SK-N-SH treated with all-trans-retinoic acid at 6 μM for 48 hours (cell line): ENCODE measurements at regions not wholly inside any gene's neighbourhood (a gene's known extent, or its start where the extent isn't known, plus 50 kb on each side); places are given as distances from the start of the nearest gene placed in this dataset.
"Not testable (repeated sequence)": the region's sequence is repeated elsewhere in the genome, so short reads cannot be mapped to it uniquely, and the experiment has no call there.

Experiments used
- ESRRG ChIP-seq: fragments of 250-450 bp; sonication (Bioruptor Pico); IDR thresholded peaks from 2 replicates; pipeline ENCODE4 v1.6.1; 2021; ENCODE audit warnings: mild to moderate bottlenecking
- PPARA ChIP-seq: fragments of 250-450 bp; sonication (Bioruptor Pico); IDR thresholded peaks from 2 replicates; pipeline ENCODE4 v1.5.0; 2020; ENCODE audit warnings: mild to moderate bottlenecking, borderline replicate concordance
- RARB ChIP-seq: fragments of 250-450 bp; sonication (Bioruptor Pico); IDR thresholded peaks from 2 replicates; pipeline ENCODE4 v1.8.0; 2021; ENCODE audit warnings: mild to moderate bottlenecking, moderate library complexity
- TCF4 ChIP-seq: fragments of 250-450 bp; sonication (Bioruptor Pico); IDR thresholded peaks from 2 replicates; pipeline ENCODE4 v1.8.0; 2021; ENCODE audit warnings: mild to moderate bottlenecking, moderate library complexity, borderline replicate concordance
- ZC3H10 ChIP-seq: fragments of 250-450 bp; sonication (Bioruptor Pico); IDR thresholded peaks from 2 replicates; pipeline ENCODE4 v1.5.1; 2021; ENCODE audit warnings: mild to moderate bottlenecking, moderate library complexity
- ZFP3 ChIP-seq: fragments of 250-450 bp; sonication (Bioruptor Pico); IDR thresholded peaks from 2 replicates; pipeline ENCODE4 v1.5.0; 2020; ENCODE audit warnings: mild to moderate bottlenecking, moderate library complexity
- ZNF70 ChIP-seq: fragments of 450-650 bp; formaldehyde crosslinking; IDR thresholded peaks from 2 replicates; pipeline ENCODE4 v1.5.0; 2020; ENCODE audit warnings: mild to moderate bottlenecking, moderate library complexity
- TF ChIP-seq, protein P1 (sequence below): fragments of 250-450 bp; sonication (Bioruptor Pico); IDR thresholded peaks from 2 replicates; pipeline ENCODE4 v1.5.1; 2020; ENCODE audit warnings: low read depth, mild to moderate bottlenecking, moderate library complexity
- TF ChIP-seq, protein P2 (sequence below): fragments of 250-450 bp; sonication (Bioruptor Pico); IDR thresholded peaks from 2 replicates; pipeline ENCODE4 v1.8.0; 2020; ENCODE audit warnings: mild to moderate bottlenecking, moderate library complexity, borderline replicate concordance
- TF ChIP-seq, protein P3 (sequence below): fragments of 250-450 bp; sonication (Bioruptor Pico); IDR thresholded peaks from 2 replicates; pipeline ENCODE4 v1.5.1; 2021; ENCODE audit warnings: mild to moderate bottlenecking, moderate library complexity

DNA sequence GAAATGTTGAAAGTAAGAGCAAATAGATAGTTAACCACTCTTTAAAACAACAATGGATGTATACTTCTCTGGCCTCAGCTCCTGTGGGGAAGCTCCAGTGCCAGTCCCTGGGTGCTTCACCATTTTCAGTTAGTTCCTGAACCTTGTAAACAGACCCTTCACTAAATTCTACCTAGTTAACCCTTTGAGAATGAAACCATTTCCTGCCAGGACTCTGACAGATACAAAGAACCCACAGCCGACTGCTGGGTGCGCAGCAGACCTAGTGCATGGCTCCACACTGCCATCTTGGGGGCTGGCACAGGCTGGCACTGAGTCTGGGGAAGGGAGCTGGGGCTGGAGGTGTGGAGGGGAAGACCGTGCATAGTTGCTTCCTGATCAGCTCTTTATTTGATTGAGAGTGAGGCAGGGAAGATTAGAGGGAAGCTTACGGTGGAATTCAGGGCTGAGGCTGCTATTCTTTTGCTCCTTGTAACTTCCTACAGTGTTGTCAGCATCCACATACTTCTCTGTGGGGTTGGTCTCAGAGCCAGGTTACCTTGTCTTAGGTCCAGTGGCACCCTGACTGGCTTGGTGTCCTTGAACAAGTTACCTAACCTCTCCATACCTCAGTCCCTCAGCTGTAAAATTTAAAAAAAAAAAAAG, 62.3 kb upstream of the TP53BP2 start:
- TF ChIP-seq, protein P1, sequence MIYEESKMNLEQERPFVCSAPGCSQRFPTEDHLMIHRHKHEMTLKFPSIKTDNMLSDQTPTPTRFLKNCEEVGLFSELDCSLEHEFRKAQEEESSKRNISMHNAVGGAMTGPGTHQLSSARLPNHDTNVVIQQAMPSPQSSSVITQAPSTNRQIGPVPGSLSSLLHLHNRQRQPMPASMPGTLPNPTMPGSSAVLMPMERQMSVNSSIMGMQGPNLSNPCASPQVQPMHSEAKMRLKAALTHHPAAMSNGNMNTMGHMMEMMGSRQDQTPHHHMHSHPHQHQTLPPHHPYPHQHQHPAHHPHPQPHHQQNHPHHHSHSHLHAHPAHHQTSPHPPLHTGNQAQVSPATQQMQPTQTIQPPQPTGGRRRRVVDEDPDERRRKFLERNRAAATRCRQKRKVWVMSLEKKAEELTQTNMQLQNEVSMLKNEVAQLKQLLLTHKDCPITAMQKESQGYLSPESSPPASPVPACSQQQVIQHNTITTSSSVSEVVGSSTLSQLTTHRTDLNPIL = not testable (repeated sequence)
- TF ChIP-seq ZNF70 (CRISPR knock-in tag); RARB (CRISPR knock-in tag); PPARA (CRISPR knock-in tag); TCF4; ZC3H10; ESRRG (CRISPR knock-in tag); ZFP3 (CRISPR knock-in tag): not testable (repeated sequence)
- TF ChIP-seq, protein P2, sequence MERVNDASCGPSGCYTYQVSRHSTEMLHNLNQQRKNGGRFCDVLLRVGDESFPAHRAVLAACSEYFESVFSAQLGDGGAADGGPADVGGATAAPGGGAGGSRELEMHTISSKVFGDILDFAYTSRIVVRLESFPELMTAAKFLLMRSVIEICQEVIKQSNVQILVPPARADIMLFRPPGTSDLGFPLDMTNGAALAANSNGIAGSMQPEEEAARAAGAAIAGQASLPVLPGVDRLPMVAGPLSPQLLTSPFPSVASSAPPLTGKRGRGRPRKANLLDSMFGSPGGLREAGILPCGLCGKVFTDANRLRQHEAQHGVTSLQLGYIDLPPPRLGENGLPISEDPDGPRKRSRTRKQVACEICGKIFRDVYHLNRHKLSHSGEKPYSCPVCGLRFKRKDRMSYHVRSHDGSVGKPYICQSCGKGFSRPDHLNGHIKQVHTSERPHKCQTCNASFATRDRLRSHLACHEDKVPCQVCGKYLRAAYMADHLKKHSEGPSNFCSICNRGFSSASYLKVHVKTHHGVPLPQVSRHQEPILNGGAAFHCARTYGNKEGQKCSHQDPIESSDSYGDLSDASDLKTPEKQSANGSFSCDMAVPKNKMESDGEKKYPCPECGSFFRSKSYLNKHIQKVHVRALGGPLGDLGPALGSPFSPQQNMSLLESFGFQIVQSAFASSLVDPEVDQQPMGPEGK = not testable (repeated sequence)
- TF ChIP-seq, protein P3, sequence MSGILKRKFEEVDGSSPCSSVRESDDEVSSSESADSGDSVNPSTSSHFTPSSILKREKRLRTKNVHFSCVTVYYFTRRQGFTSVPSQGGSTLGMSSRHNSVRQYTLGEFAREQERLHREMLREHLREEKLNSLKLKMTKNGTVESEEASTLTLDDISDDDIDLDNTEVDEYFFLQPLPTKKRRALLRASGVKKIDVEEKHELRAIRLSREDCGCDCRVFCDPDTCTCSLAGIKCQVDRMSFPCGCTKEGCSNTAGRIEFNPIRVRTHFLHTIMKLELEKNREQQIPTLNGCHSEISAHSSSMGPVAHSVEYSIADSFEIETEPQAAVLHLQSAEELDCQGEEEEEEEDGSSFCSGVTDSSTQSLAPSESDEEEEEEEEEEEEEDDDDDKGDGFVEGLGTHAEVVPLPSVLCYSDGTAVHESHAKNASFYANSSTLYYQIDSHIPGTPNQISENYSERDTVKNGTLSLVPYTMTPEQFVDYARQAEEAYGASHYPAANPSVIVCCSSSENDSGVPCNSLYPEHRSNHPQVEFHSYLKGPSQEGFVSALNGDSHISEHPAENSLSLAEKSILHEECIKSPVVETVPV = not testable (repeated sequence)
